Small intestine (tissue), 7 donors: ENCODE measurements at regions not wholly inside any gene's neighbourhood (a gene's known extent, or its start where the extent isn't known, plus 50 kb on each side); places are given as distances from the start of the nearest gene placed in this dataset.

ENCODE experiments used
- DNase-seq, 2 donors: peaks; one replicate each; pipeline versions ENCODE4 v3.0.0 to v3.0.0-alpha.2; 2013
- FAIRE-seq: peaks from 2 replicates; lab custom pipeline; 2012; peaks lifted over from hg19 to GRCh38; lab: Jason Lieb, UNC
- H3K27ac ChIP-seq, 3 donors: one replicate each; pipeline ENCODE4 v1.5.1; 2013; ENCODE audit warnings: low read length in 2 of 3, mild to moderate bottlenecking in 2 of 3, control low read depth in 1 of 3, inconsistent platforms in 1 of 3, low read depth in 1 of 3, moderate library complexity in 1 of 3
- H3K27me3 ChIP-seq, 3 donors: one replicate each; pipeline ENCODE4 v1.6.1; 2013; ENCODE audit warnings: low read length in 3 of 3, inconsistent platforms in 1 of 3; ENCODE audit not compliant: control insufficient read depth in 3 of 3, insufficient read depth in 3 of 3
- H3K36me3 ChIP-seq, 3 donors: one replicate each; pipeline ENCODE4 v1.6.1; 2013; ENCODE audit warnings: low read length in 3 of 3, inconsistent platforms in 1 of 3, low read depth in 1 of 3, mild to moderate bottlenecking in 1 of 3, moderate library complexity in 1 of 3; ENCODE audit not compliant: control insufficient read depth in 3 of 3, insufficient read depth in 2 of 3
- H3K4me1 ChIP-seq, 3 donors: one replicate each; pipeline ENCODE4 v1.6.1; 2013; ENCODE audit warnings: low read length in 2 of 3, inconsistent platforms in 1 of 3, low read depth in 1 of 3, mild to moderate bottlenecking in 1 of 3, moderate library complexity in 1 of 3; ENCODE audit not compliant: control insufficient read depth in 3 of 3, insufficient read depth in 2 of 3
- H3K4me3 ChIP-seq, 3 donors: one replicate each; pipeline ENCODE4 v1.5.1; 2013; ENCODE audit warnings: low read length in 3 of 3, control low read depth in 1 of 3, inconsistent platforms in 1 of 3, low read depth in 1 of 3, mild to moderate bottlenecking in 1 of 3, moderate library complexity in 1 of 3
- H3K9me3 ChIP-seq, 2 donors: one replicate each; pipeline ENCODE4 v1.6.1; 2013; ENCODE audit warnings: low read depth in 1 of 2, low read length in 1 of 2; ENCODE audit not compliant: control insufficient read depth in 2 of 2, insufficient read depth in 1 of 2
- WGBS, 3 donors: extraction: QIAGEN DNeasy Blood & Tissue Kit; methylation state at CpG; one replicate each; pipeline ENCODE4 v1.1.7; 2013; 5-methylcytosine and 5-hydroxymethylcytosine counted together
- donor health status: healthy with polysubstance abuse.
- donor health status: control.
- donor health status: control.
- donor health status: Bipolar disorder and iron deficiency.
- donor health status: healthy.

DNA sequence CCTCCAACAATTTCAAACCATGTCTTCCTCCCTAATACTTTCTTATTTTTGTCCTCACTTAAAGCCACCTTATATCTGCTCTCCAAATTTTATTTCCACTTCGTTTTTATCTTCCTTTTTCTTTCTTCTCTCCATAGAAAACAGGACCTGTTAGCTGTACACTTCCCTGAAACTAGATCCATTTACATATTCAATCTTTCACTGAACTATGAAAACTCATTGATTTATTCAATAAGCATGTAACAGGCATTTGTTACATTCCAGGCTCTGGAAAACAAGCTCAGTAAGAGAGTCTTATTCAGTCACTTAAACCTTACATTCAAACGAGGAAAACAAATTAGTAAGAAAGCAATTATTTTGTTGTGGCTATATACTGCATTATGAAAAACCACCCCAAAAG is 1225.3 kb downstream of the SUCLG1 start:
- H3K4me1 ChIP-seq, result no peaks in the 10 kb centered on the region
- DNase-seq (no peak), FAIRE-seq (no peak)
- 34 to 60% (median 37%) methylated on average over 2 of the region's 2 CpGs for WGBS, 3 donors
- H3K9me3 ChIP-seq, result no peaks in the 10 kb centered on the region
- H3K27me3 ChIP-seq, result no peaks in the 10 kb centered on the region
- no peak overlapping the region for H3K4me3 ChIP-seq
- H3K27ac ChIP-seq, result no peak overlapping the region
- H3K36me3 ChIP-seq, result no peaks in the 10 kb centered on the region

DNA sequence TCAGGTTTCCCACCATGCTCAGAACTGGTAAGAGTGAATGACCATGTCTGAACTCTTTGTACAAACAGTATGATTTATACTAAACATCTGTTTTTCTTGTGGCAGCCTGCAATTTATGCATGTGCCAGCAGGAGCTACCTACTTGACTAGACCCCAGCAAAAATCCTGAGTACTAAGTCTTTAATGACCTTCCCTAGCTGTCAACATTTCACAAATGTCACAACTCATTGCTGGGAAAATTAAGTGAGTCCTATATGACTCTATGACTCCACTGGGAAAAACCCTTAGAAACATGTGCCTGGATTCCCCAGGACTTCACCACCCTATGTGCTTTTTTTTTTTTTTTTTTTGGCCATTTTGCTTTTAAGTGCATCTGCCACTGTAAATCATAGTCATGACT is 1225.8 kb downstream of the SUCLG1 start:
- DNase-seq, result no peak
- no peak overlapping the region for H3K4me3 ChIP-seq
- no peaks in the 10 kb centered on the region for H3K9me3 ChIP-seq
- no peaks in the 10 kb centered on the region for H3K36me3 ChIP-seq
- H3K27ac ChIP-seq, result no peak overlapping the region
- no peak for FAIRE-seq
- H3K27me3 ChIP-seq, result no peaks in the 10 kb centered on the region
- no peaks in the 10 kb centered on the region for H3K4me1 ChIP-seq

DNA sequence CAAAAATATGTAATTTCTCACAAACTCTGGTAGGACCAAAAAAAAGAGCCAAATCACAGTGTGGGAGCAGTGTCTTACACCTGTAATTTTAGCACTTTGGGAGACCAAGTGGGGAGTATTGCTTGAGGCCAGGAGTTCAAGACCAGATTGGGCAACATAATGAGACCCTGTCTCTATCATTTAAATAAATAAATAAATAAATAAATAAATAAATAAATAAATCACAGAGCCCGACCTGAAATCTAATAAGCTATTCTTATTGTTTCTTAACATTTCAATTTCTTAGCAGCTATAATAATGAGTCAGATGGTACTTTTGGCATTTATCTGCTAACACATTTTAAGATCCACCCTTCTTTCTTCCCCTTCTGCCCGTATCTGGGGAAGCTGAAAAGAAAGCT is 1229.6 kb downstream of the SUCLG1 start:
- no peaks in the 10 kb centered on the region for H3K27me3 ChIP-seq
- H3K4me1 ChIP-seq, result no peaks in the 10 kb centered on the region
- H3K27ac ChIP-seq, result no peak overlapping the region
- H3K36me3 ChIP-seq, result no peaks in the 10 kb centered on the region
- DNase-seq, result no peak
- no peak overlapping the region for H3K4me3 ChIP-seq
- H3K9me3 ChIP-seq, result no peaks in the 10 kb centered on the region
- 65 to 85% (median 71%) methylated on average over 2 of the region's 2 CpGs for WGBS, 3 donors
- FAIRE-seq, result no peak

DNA sequence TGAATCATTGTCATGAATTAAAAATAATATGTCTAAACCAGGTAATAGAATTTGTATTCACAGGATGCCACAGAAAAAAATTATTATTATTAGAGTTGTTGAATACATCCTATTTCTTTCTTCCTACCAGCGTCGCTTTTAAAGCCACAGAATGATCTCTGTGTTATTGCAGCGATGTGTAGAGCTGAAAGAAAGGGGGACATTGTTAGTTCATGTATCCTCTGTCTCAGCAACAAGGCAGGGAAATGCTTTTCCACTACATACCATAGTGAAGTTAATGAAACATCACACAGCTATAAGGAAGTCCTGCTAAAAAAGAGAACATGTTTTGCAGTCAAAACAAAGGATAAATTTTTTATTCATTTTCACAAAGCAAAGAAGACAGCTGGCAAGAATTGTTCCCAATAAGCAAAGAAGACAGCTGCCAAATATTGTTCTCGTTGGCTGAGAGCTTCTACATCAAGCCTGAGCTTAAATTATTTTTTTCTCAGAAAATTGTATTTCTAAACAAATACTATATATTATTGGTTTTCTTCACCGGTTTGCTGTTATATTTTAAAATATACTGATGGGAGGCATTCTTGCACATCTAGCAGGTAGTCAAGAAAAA is 1234.4 kb downstream of the SUCLG1 start:
- Histone ChIP-seq H3K27ac (no peak overlapping the region), H3K27me3 (no peaks in the 10 kb centered on the region), H3K9me3 (no peaks in the 10 kb centered on the region), H3K4me3 (no peak overlapping the region), H3K4me1 (no peaks in the 10 kb centered on the region), H3K36me3 (no peaks in the 10 kb centered on the region)
- WGBS, 3 donors, result 67 to 81% (median 81%) methylated on average over 5 of the region's 5 CpGs
- DNase-seq, result no peak
- no peak for FAIRE-seq

DNA sequence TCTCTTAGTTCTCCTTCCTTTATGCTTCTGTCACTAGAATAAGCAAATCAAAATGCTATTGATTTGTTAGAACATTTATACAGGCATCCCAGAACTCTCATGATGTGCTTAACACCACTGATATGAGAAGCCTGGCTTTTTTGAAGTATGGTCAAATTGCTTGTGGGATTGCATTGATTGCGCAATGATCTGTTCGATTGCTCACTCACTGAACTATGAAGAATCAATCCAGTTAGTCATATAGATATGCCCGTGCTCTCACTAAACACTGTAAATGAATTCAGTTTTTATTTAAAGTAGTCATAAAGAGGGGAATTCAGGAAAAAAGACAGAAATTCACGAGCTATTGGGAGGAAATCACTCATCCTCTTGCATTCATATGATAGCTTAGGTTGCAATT is 1237.8 kb downstream of the SUCLG1 start:
- Histone ChIP-seq H3K4me3 (no peak overlapping the region), H3K9me3 (no peaks in the 10 kb centered on the region), H3K36me3 (no peaks in the 10 kb centered on the region), H3K4me1 (no peaks in the 10 kb centered on the region), H3K27ac (no peak overlapping the region), H3K27me3 (no peaks in the 10 kb centered on the region)
- 51 to 78% (median 65%) methylated on average over 4 of the region's 4 CpGs for WGBS, 3 donors
- DNase-seq (no peak), FAIRE-seq (no peak)

DNA sequence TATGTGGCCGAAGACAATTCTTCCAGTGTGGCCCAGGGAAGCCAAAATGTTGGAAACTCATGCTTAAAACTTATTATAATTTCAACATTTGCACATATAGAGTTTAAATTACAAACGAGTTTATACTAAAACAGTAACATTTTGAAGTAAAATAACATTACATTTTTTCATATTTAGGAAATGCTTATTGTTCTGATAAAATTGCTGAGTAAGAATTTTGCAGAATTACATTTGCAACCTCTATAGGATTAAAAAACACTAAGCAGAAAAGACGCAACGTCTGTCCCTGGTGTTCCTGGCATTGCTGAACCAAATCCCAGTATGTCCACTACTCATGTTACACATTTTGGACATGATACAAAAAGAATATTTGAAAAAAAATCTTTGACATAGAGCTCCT is 1241.2 kb downstream of the SUCLG1 start:
- no peaks in the 10 kb centered on the region for H3K36me3 ChIP-seq
- no peak overlapping the region for H3K4me3 ChIP-seq
- H3K27ac ChIP-seq, result no peak overlapping the region
- no peaks in the 10 kb centered on the region for H3K4me1 ChIP-seq
- no peaks in the 10 kb centered on the region for H3K9me3 ChIP-seq
- FAIRE-seq (no peak), DNase-seq (no peak)
- no peaks in the 10 kb centered on the region for H3K27me3 ChIP-seq
- WGBS, 3 donors, result 71 to 74% (median 72%) methylated on average over 4 of the region's 4 CpGs

DNA sequence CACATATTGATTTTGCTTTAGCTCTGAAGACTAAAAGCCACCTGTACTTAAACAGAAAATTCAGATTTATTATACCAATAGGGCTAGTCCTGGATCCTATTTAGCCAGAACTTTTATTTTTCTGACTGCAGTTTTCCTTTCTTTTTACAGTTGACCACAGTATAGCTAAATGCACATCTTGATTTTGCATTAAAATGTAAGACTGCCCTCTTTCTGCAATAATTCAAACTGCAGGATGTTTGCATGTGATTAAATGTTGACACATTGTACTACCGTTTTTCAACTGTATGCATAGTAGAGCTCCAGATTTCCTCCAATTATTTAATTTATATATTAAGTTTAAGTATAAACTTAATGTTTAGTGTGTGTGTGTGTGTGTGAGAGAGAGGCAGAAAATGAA is 1262.9 kb downstream of the SUCLG1 start:
- no peaks in the 10 kb centered on the region for H3K4me1 ChIP-seq
- H3K9me3 ChIP-seq, result no peaks in the 10 kb centered on the region
- H3K4me3 ChIP-seq, result no peak overlapping the region
- no peaks in the 10 kb centered on the region for H3K36me3 ChIP-seq
- H3K27ac ChIP-seq, result no peak overlapping the region
- no peak for FAIRE-seq
- peak; percentile 17 to 41 for DNase-seq
- no peaks in the 10 kb centered on the region for H3K27me3 ChIP-seq
- WGBS, 3 donors, result 0 to 1% (median 0%) methylated on average over 1 of the region's 1 CpG

DNA sequence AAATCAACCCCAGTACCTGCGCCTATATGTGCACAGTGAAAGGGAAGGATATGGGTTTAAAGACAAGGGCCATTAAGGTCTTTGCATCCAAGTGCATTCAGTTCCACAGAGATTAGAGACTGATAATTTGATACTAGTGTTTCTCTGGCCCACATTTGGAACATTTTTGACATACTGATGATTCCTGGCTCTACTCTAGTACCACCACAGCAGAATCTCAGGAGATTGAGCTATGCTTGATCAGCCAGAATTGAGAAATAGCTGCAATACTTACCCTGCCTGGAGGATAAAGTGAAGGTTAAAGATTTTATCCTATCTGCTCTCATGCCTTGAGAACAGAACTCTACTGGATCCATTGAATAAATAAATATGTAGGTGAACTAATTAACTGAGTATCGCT is 1267.8 kb downstream of the SUCLG1 start:
- H3K4me1 ChIP-seq, result no peaks in the 10 kb centered on the region
- 94 to 96% (median 95%) methylated on average over 2 of the region's 2 CpGs for WGBS, 3 donors
- H3K27me3 ChIP-seq, result no peaks in the 10 kb centered on the region
- H3K27ac ChIP-seq, result no peak overlapping the region
- H3K4me3 ChIP-seq, result no peak overlapping the region
- FAIRE-seq (no peak), DNase-seq (no peak)
- H3K9me3 ChIP-seq, result no peaks in the 10 kb centered on the region
- H3K36me3 ChIP-seq, result no peaks in the 10 kb centered on the region

DNA sequence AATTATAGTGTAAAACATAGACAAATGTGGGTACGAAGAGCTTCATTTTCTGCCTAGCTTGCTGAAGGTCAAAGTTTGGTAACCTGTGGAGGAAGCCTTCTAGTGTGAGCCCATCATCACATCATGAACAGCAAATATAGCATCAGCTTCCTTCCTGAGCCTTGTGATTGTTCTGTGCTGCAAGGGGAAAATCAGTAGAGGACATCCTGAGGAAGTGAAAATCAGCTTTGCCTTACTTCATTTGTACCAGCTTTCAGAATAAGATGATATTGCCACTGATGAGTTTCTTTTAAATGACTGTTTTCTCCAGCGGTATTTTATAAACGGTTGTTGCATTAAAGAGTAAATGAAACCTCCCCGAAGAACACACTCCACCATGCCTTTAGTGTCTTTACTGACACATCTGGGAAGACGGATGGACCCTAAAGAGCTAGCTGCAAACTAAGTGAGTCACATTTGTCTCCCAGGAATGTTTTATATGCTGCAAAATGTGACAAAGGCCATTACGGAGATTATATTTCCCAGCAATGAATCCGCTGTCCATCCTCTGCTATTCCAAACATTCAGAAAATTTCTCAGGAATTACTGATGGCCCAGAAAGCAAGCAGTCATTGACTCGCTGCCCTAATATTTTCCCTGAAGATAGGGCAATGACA is 1272.8 kb downstream of the SUCLG1 start:
- WGBS, 3 donors, result 68 to 90% (median 82%) methylated on average over 8 of the region's 8 CpGs
- no peak for FAIRE-seq

More for the DNA sequence above, 1272.8 kb downstream of the SUCLG1 start:
- Histone ChIP-seq H3K27me3 (no peaks in the 10 kb centered on the region), H3K4me3 (no peak overlapping the region), H3K36me3 (no peaks in the 10 kb centered on the region), H3K9me3 (peaks cover 0 to 2% of the 10 kb centered on the region in 2 donors), H3K27ac (no peak overlapping the region), H3K4me1 (no peaks in the 10 kb centered on the region)
- no peak for DNase-seq
